H9 (cell line): ENCODE measurements at regions not wholly inside any gene's neighbourhood (a gene's known extent, or its start where the extent isn't known, plus 50 kb on each side); places are given as distances from the start of the nearest gene placed in this dataset.

ENCODE experiments used
- DNase-seq: peaks from one replicate; pipeline ENCODE4 v3.0.0-alpha.2; 2017
- H2AFZ ChIP-seq: one replicate; pipeline ENCODE4 v1.6.1; 2013; ENCODE audit warnings: mild to moderate bottlenecking, low read length, control low read depth, moderate library complexity
- H2AK5ac ChIP-seq: 2 replicates; pipeline ENCODE4 v1.6.1; 2013; ENCODE audit warnings: low read length, control low read depth, mixed read lengths; ENCODE audit not compliant: insufficient read length
- H2BK120ac ChIP-seq: one replicate; pipeline ENCODE4 v1.6.1; 2013; ENCODE audit warnings: low read depth, mild to moderate bottlenecking, low read length, control low read depth, inconsistent platforms; ENCODE audit not compliant: poor library complexity, severe bottlenecking
- H2BK12ac ChIP-seq: 2 replicates; pipeline ENCODE4 v1.6.1; 2013; ENCODE audit warnings: low read length, control low read depth, mixed read lengths, low read depth; ENCODE audit not compliant: insufficient read length
- H2BK15ac ChIP-seq: 2 replicates; pipeline ENCODE4 v1.6.1; 2013; ENCODE audit warnings: low read depth, low read length, control low read depth
- H2BK20ac ChIP-seq: one replicate; pipeline ENCODE4 v1.6.1; 2013; ENCODE audit warnings: low read depth, mild to moderate bottlenecking, low read length, control low read depth, inconsistent platforms; ENCODE audit not compliant: poor library complexity, severe bottlenecking
- H2BK5ac ChIP-seq: 2 replicates; pipeline ENCODE4 v1.6.1; 2013; ENCODE audit warnings: low read length, control low read depth, mixed read lengths; ENCODE audit not compliant: insufficient read length
- H3K14ac ChIP-seq: 2 replicates; pipeline ENCODE4 v1.6.1; 2013; ENCODE audit warnings: low read length, control low read depth; ENCODE audit not compliant: insufficient read depth
- H3K18ac ChIP-seq: 2 replicates; pipeline ENCODE4 v1.6.1; 2013; ENCODE audit warnings: low read depth, mild to moderate bottlenecking, mixed read lengths, low read length, control low read depth; ENCODE audit not compliant: insufficient read length
- H3K23ac ChIP-seq: 2 replicates; pipeline ENCODE4 v1.6.1; 2013; ENCODE audit warnings: low read length, control low read depth, mixed read lengths, low read depth; ENCODE audit not compliant: insufficient read length
- H3K23me2 ChIP-seq: 2 replicates; pipeline ENCODE4 v1.6.1; 2013; ENCODE audit warnings: low read depth, mild to moderate bottlenecking, mixed read lengths, low read length, control low read depth; ENCODE audit not compliant: insufficient read length, poor library complexity, severe bottlenecking
- H3K27ac ChIP-seq: 2 replicates; pipeline ENCODE4 v1.5.1; 2013; ENCODE audit warnings: low read length, control low read depth, mixed read lengths, low read depth; ENCODE audit not compliant: insufficient read length
- H3K27me3 ChIP-seq: 2 replicates; pipeline ENCODE4 v1.6.1; 2013; ENCODE audit warnings: low read length, control low read depth, inconsistent platforms; ENCODE audit not compliant: insufficient read depth
- H3K4ac ChIP-seq: 2 replicates; pipeline ENCODE4 v1.6.1; 2013; ENCODE audit warnings: low read depth, mild to moderate bottlenecking, control low read depth, inconsistent platforms, low read length, moderate library complexity
- H3K4me1 ChIP-seq: 2 replicates; pipeline ENCODE4 v1.6.1; 2013; ENCODE audit warnings: low read length, control low read depth, inconsistent platforms; ENCODE audit not compliant: insufficient read depth
- H3K4me2 ChIP-seq: 2 replicates; pipeline ENCODE4 v1.6.1; 2013; ENCODE audit warnings: low read length, control low read depth, mixed read lengths; ENCODE audit not compliant: insufficient read length, insufficient read depth
- H3K56ac ChIP-seq: 2 replicates; pipeline ENCODE4 v1.6.1; 2013; ENCODE audit warnings: low read depth, mild to moderate bottlenecking, mixed read lengths, low read length, control low read depth; ENCODE audit not compliant: insufficient read length
- H3K79me1 ChIP-seq: 2 replicates; pipeline ENCODE4 v1.6.1; 2013; ENCODE audit warnings: low read depth, mild to moderate bottlenecking, moderate library complexity, low read length, control low read depth, inconsistent platforms; ENCODE audit not compliant: insufficient read depth, poor library complexity, severe bottlenecking
- H3K79me2 ChIP-seq: 2 replicates; pipeline ENCODE4 v1.6.1; 2013; ENCODE audit warnings: low read length, control low read depth, inconsistent platforms; ENCODE audit not compliant: insufficient read depth
- H3K9ac ChIP-seq: 2 replicates; pipeline ENCODE4 v1.6.1; 2013; ENCODE audit warnings: low read length, control low read depth, mixed read lengths; ENCODE audit not compliant: insufficient read length; ENCODE audit errors: extremely low read depth
- H3K9me3 ChIP-seq: one replicate; pipeline ENCODE4 v1.6.1; 2013; ENCODE audit warnings: low read depth, low read length, inconsistent platforms; ENCODE audit not compliant: control insufficient read depth
- H3T11ph ChIP-seq: one replicate; pipeline ENCODE4 v1.6.1; 2013; ENCODE audit warnings: mild to moderate bottlenecking, low read length, control low read depth, inconsistent platforms
- H4K20me1 ChIP-seq: one replicate; pipeline ENCODE4 v1.6.1; 2013; ENCODE audit not compliant: control insufficient read depth, insufficient read length, insufficient read depth
- H4K5ac ChIP-seq: 2 replicates; pipeline ENCODE4 v1.6.1; 2013; ENCODE audit warnings: low read depth, mild to moderate bottlenecking, mixed read lengths, low read length, control low read depth; ENCODE audit not compliant: insufficient read length
- H4K8ac ChIP-seq: replicated peaks from 2 replicates; pipeline ENCODE4 v1.6.1; 2013; ENCODE audit warnings: low read length, control low read depth, mixed read lengths, low read depth; ENCODE audit not compliant: insufficient read length
- H4K91ac ChIP-seq: 2 replicates; pipeline ENCODE4 v1.6.1; 2013; ENCODE audit warnings: low read depth, mild to moderate bottlenecking, moderate library complexity, mixed read lengths, low read length, control low read depth; ENCODE audit not compliant: insufficient read length
- H3K27ac Mint-ChIP-seq, 3 experiments: 2 replicates in 2 of 3; 3 replicates in 1 of 3; pipeline ENCODE4 v1.8.0; 2020 to 2021; ENCODE audit warnings: mixed read lengths in 3 of 3, mild to moderate bottlenecking in 1 of 3, moderate library complexity in 1 of 3
- H3K27me3 Mint-ChIP-seq: 2 replicates; pipeline ENCODE4 v1.8.0; 2021; ENCODE audit warnings: low read depth, mild to moderate bottlenecking, moderate library complexity, mixed read lengths
- H3K36me3 Mint-ChIP-seq, 3 experiments: 2 replicates in 2 of 3; 3 replicates in 1 of 3; pipeline ENCODE4 v1.8.0; 2020 to 2021; ENCODE audit warnings: low read depth in 3 of 3, mixed read lengths in 3 of 3; ENCODE audit not compliant: insufficient read depth in 1 of 3
- H3K4me1 Mint-ChIP-seq, 2 experiments: 2 replicates each; pipeline ENCODE4 v1.8.0; 2020; ENCODE audit warnings: mixed read lengths in 2 of 2
- H3K4me3 Mint-ChIP-seq, 2 experiments: 2 replicates in 1 of 2; 3 replicates in 1 of 2; pipeline ENCODE4 v1.8.0; 2020 to 2021; ENCODE audit warnings: mild to moderate bottlenecking in 2 of 2, mixed read lengths in 2 of 2, moderate library complexity in 1 of 2
- H3K9me3 Mint-ChIP-seq, 2 experiments: 2 replicates in 1 of 2; 3 replicates in 1 of 2; pipeline ENCODE4 v1.8.0; 2020; ENCODE audit warnings: mild to moderate bottlenecking in 2 of 2, mixed read lengths in 2 of 2, moderate library complexity in 1 of 2
- whole genome bisulfite sequencing: extraction: QIAGEN DNeasy Blood & Tissue Kit; methylation state at CpG from one replicate; pipeline ENCODE4 v1.1.7; 2013; ENCODE audit warnings: missing lambda C conversion rate, low lambda C conversion rate, mixed read lengths; ENCODE audit not compliant: insufficient read length; ENCODE audit errors: extremely low coverage; 5-methylcytosine and 5-hydroxymethylcytosine counted together
- TF ChIP-seq, protein P1 (sequence below): fragments of 200-600 bp; sonication (generic); conservative IDR thresholded peaks from 3 replicates; pipeline ENCODE4 v1.8.0; 2021; ENCODE audit warnings: antibody characterized with exemption, mild to moderate bottlenecking

DNA sequence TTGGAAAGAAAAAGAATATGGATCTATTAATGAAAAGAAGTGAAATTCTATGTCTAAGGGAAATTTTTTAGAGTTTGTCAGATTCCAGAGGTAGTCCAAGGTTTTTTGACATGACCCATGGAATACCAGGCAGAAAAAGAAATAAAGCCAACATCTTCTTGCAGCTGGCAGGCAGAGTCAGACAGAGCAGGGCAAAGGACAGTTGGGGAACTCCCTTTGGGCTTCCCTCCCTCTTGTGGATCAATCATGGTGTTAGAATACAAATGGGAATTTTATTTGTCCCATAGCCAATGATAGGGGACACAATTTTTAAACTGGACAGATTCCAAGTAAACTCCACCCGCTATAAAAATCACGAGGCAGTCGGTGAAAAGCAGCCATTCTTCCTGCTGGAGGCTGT, 92.1 kb upstream of the TAB2 start:
- H2BK15ac ChIP-seq = no peak overlapping the region
- no peak overlapping the region for H2BK120ac ChIP-seq
- H3K56ac ChIP-seq = no peak overlapping the region
- no peaks in the 10 kb centered on the region for H3K4me1 ChIP-seq
- no peaks in the 10 kb centered on the region for H3K79me1 ChIP-seq
- no peak overlapping the region for H2BK5ac ChIP-seq
- H2AFZ ChIP-seq = no peak overlapping the region
- no peak overlapping the region for H3T11ph ChIP-seq
- H3K4me1 Mint-ChIP-seq = peaks cover 25 to 31% of the 10 kb centered on the region in 2 experiments
- H3K4ac ChIP-seq = no peak overlapping the region
- no CpG with 5 or more reads among the region's 3 CpGs for WGBS
- no peak overlapping the region for H3K27ac ChIP-seq
- H3K14ac ChIP-seq = no peak overlapping the region
- TF ChIP-seq, protein P1, sequence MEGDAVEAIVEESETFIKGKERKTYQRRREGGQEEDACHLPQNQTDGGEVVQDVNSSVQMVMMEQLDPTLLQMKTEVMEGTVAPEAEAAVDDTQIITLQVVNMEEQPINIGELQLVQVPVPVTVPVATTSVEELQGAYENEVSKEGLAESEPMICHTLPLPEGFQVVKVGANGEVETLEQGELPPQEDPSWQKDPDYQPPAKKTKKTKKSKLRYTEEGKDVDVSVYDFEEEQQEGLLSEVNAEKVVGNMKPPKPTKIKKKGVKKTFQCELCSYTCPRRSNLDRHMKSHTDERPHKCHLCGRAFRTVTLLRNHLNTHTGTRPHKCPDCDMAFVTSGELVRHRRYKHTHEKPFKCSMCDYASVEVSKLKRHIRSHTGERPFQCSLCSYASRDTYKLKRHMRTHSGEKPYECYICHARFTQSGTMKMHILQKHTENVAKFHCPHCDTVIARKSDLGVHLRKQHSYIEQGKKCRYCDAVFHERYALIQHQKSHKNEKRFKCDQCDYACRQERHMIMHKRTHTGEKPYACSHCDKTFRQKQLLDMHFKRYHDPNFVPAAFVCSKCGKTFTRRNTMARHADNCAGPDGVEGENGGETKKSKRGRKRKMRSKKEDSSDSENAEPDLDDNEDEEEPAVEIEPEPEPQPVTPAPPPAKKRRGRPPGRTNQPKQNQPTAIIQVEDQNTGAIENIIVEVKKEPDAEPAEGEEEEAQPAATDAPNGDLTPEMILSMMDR = no peak
- H3K9me3 Mint-ChIP-seq = no peaks in the 10 kb centered on the region
- H3K27ac Mint-ChIP-seq = no peak overlapping the region
- H3K4me3 Mint-ChIP-seq = no peak overlapping the region
- H3K79me2 ChIP-seq = no peaks in the 10 kb centered on the region; the same call in 1 of the 2 replicates
- H3K9me3 ChIP-seq = no peaks in the 10 kb centered on the region
- H3K18ac ChIP-seq = no peak overlapping the region
- no peaks in the 10 kb centered on the region for H3K27me3 ChIP-seq
- H4K91ac ChIP-seq = no peak overlapping the region
- H4K8ac ChIP-seq = no peak overlapping the region
- no peak overlapping the region for H3K23ac ChIP-seq
- no peaks in the 10 kb centered on the region for H4K20me1 ChIP-seq
- H3K27me3 Mint-ChIP-seq = no peaks in the 10 kb centered on the region; the same call in 1 of the 2 replicates
- H2AK5ac ChIP-seq = no peak overlapping the region
- no peak overlapping the region for H4K5ac ChIP-seq
- H2BK12ac ChIP-seq = no peak overlapping the region
- no peak for DNase-seq
- no peak overlapping the region for H3K4me2 ChIP-seq
- H3K9ac ChIP-seq = no peak overlapping the region
- H3K36me3 Mint-ChIP-seq = no peaks in the 10 kb centered on the region; a peak in 1 of 7 replicates
- no peak overlapping the region for H2BK20ac ChIP-seq
- no peaks in the 10 kb centered on the region for H3K23me2 ChIP-seq
